ENCODE measurements at regions not wholly inside any gene's neighbourhood (a gene's known extent, or its start where the extent isn't known, plus 50 kb on each side); places are given as distances from the start of the nearest gene placed in this dataset.

DNA sequence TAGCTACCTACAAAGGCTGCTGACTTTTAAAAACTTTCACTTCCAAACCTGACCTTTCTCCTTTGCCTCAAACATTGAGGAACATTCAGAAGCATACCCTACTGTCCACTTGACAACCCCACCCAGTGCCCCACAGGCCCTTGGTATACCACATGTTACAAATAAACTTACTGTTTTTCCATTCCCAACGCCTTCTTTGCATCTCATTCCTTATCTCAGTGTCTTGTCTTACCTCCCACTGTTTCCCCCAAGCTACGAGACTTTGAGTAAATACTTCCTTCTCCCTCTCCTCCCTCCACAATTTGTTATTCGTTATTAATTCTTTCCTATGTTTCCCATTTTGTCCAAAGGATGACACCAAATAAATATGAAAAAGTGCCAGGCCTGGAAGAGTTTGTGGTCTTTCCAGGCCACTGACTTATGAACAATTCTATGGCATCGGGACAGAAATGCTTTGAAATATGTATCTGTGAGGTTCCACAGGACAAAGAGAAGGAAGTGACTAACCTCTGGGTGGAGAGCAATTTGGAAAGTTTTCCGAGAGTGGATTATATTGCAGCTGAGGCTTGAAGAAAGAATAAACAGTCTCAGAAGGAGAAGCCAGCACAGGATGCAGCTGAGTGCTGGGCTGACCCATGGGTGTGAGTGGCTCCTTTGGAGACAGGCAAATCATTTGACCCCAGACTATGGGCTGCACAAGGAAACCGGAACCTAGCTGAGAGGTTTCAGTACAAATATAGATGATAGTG lies 409.0 kb downstream of the LPIN1 start:
- Histone ChIP-seq H3K9me3 (ENCODE audit: control insufficient read depth, insufficient read depth, low read depth, low read length) (no peaks in the 10 kb centered on the region), H3K27me3 (ENCODE audit: control insufficient read depth, insufficient read depth, low read length) (no peaks in the 10 kb centered on the region), H3K4me1 (ENCODE audit: control insufficient read depth, insufficient read depth, low read length) (peaks cover 16% of the 10 kb centered on the region), H3K27ac (ENCODE audit: low read depth, low read length) (no peak overlapping the region), H3K4me3 (ENCODE audit: low read depth, low read length) (no peak overlapping the region), H3K9ac (ENCODE audit: low read length) (no peak overlapping the region), H3K36me3 (ENCODE audit: control insufficient read depth, insufficient read depth, low read length) (no peaks in the 10 kb centered on the region)

DNA sequence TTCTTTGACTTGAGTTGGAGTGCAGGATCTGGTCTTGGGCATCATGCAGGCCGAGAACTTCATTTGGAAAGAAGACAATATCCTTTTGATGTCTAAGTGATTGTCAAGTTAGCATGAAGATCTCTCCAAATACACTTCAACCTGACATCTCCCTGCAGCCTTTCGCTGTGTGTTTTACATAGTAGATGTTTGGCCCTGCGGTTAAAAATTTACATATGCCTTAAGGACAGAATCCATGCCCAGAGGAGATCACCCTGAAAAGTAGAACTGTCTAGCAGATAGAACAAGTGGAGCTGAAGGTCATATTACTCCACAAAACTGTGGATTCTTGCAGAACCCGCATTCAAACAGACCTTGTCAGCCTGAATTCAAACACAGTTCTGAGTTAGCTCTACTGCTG lies 409.9 kb downstream of the LPIN1 start:
- H3K4me1 ChIP-seq (ENCODE audit: control insufficient read depth, insufficient read depth, low read length): peaks cover 19% of the 10 kb centered on the region
- H3K9ac ChIP-seq (ENCODE audit: low read length): no peak overlapping the region
- H3K27ac ChIP-seq (ENCODE audit: low read depth, low read length): no peak overlapping the region
- H3K36me3 ChIP-seq (ENCODE audit: control insufficient read depth, insufficient read depth, low read length): no peaks in the 10 kb centered on the region
- H3K4me3 ChIP-seq (ENCODE audit: low read depth, low read length): no peak overlapping the region
- no peaks in the 10 kb centered on the region for H3K27me3 ChIP-seq (ENCODE audit: control insufficient read depth, insufficient read depth, low read length)
- H3K9me3 ChIP-seq (ENCODE audit: control insufficient read depth, insufficient read depth, low read depth, low read length): no peaks in the 10 kb centered on the region

GRCh38 chr2:12161085-12161484 lies 414.7 kb downstream of the LPIN1 start:
- Histone ChIP-seq H3K9ac (ENCODE audit: low read length) (no peak overlapping the region), H3K27me3 (ENCODE audit: control insufficient read depth, insufficient read depth, low read length) (no peaks in the 10 kb centered on the region), H3K27ac (ENCODE audit: low read depth, low read length) (no peak overlapping the region), H3K4me1 (ENCODE audit: control insufficient read depth, insufficient read depth, low read length) (peaks cover 7% of the 10 kb centered on the region), H3K9me3 (ENCODE audit: control insufficient read depth, insufficient read depth, low read depth, low read length) (no peaks in the 10 kb centered on the region), H3K4me3 (ENCODE audit: low read depth, low read length) (no peak overlapping the region), H3K36me3 (ENCODE audit: control insufficient read depth, insufficient read depth, low read length) (no peaks in the 10 kb centered on the region)

GRCh38 chr2:12162269-12163247 lies 416.1 kb downstream of the LPIN1 start:
- H3K4me3 ChIP-seq (ENCODE audit: low read depth, low read length): no peak overlapping the region
- peaks cover 2% of the 10 kb centered on the region; the same call in 1 of the 2 replicates for H3K4me1 ChIP-seq (ENCODE audit: control insufficient read depth, insufficient read depth, low read length)
- no peak overlapping the region for H3K27ac ChIP-seq (ENCODE audit: low read depth, low read length)
- H3K27me3 ChIP-seq (ENCODE audit: control insufficient read depth, insufficient read depth, low read length): no peaks in the 10 kb centered on the region
- H3K36me3 ChIP-seq (ENCODE audit: control insufficient read depth, insufficient read depth, low read length): no peaks in the 10 kb centered on the region
- no peaks in the 10 kb centered on the region for H3K9me3 ChIP-seq (ENCODE audit: control insufficient read depth, insufficient read depth, low read depth, low read length)
- H3K9ac ChIP-seq (ENCODE audit: low read length): no peak overlapping the region

DNA sequence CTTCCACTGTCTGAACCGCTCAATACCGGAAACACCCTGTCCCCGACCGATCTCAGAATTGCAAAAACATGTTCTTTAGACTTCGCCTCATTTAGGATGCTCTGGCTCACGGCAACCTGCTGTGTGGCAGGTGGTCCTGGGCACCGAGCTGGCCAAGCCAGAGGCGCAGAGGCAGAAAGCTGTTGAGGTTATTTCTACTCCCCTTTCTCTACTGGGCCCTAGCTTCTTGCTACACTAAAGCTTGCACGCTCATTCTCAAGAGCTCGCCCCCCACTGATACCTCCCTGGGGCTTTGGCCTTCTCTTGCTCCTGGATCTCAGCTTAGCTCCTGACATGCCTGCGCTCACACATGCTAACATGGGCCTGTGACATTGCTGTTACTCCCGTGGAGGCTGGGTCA lies 417.4 kb downstream of the LPIN1 start:
- Histone ChIP-seq H3K4me3 (ENCODE audit: low read depth, low read length) (no peak overlapping the region), H3K4me1 (ENCODE audit: control insufficient read depth, insufficient read depth, low read length) (peaks cover 2% of the 10 kb centered on the region; the same call in 1 of the 2 replicates), H3K9ac (ENCODE audit: low read length) (no peak overlapping the region), H3K9me3 (ENCODE audit: control insufficient read depth, insufficient read depth, low read depth, low read length) (no peaks in the 10 kb centered on the region), H3K27me3 (ENCODE audit: control insufficient read depth, insufficient read depth, low read length) (no peaks in the 10 kb centered on the region), H3K27ac (ENCODE audit: low read depth, low read length) (no peak overlapping the region), H3K36me3 (ENCODE audit: control insufficient read depth, insufficient read depth, low read length) (no peaks in the 10 kb centered on the region)

- Histone ChIP-seq H3K4me3 (ENCODE audit: low read depth, low read length) (no peak overlapping the region), H3K9ac (ENCODE audit: low read length) (no peak overlapping the region), H3K9me3 (ENCODE audit: control insufficient read depth, insufficient read depth, low read depth, low read length) (no peaks in the 10 kb centered on the region), H3K27me3 (ENCODE audit: control insufficient read depth, insufficient read depth, low read length) (no peaks in the 10 kb centered on the region), H3K36me3 (ENCODE audit: control insufficient read depth, insufficient read depth, low read length) (no peaks in the 10 kb centered on the region), H3K27ac (ENCODE audit: low read depth, low read length) (no peak overlapping the region), H3K4me1 (ENCODE audit: control insufficient read depth, insufficient read depth, low read length) (peaks cover 2% of the 10 kb centered on the region; the same call in 1 of the 2 replicates)
Observed at GRCh38 chr2:12164689-12165088, 418.3 kb downstream of the LPIN1 start.

GRCh38 chr2:12167525-12168317 lies 421.3 kb downstream of the LPIN1 start:
- Histone ChIP-seq H3K9me3 (ENCODE audit: control insufficient read depth, insufficient read depth, low read depth, low read length) (no peaks in the 10 kb centered on the region), H3K4me3 (ENCODE audit: low read depth, low read length) (no peak overlapping the region), H3K27ac (ENCODE audit: low read depth, low read length) (no peak overlapping the region), H3K36me3 (ENCODE audit: control insufficient read depth, insufficient read depth, low read length) (no peaks in the 10 kb centered on the region), H3K9ac (ENCODE audit: low read length) (no peak overlapping the region), H3K4me1 (ENCODE audit: control insufficient read depth, insufficient read depth, low read length) (no peaks in the 10 kb centered on the region; the same call in 1 of the 2 replicates), H3K27me3 (ENCODE audit: control insufficient read depth, insufficient read depth, low read length) (no peaks in the 10 kb centered on the region)

GRCh38 chr2:12168354-12168753 lies 421.9 kb downstream of the LPIN1 start:
- no peaks in the 10 kb centered on the region; the same call in 1 of the 2 replicates for H3K4me1 ChIP-seq (ENCODE audit: control insufficient read depth, insufficient read depth, low read length)
- no peaks in the 10 kb centered on the region for H3K36me3 ChIP-seq (ENCODE audit: control insufficient read depth, insufficient read depth, low read length)
- no peak overlapping the region for H3K27ac ChIP-seq (ENCODE audit: low read depth, low read length)
- no peaks in the 10 kb centered on the region for H3K27me3 ChIP-seq (ENCODE audit: control insufficient read depth, insufficient read depth, low read length)
- no peak overlapping the region for H3K4me3 ChIP-seq (ENCODE audit: low read depth, low read length)
- H3K9ac ChIP-seq (ENCODE audit: low read length): no peak overlapping the region
- H3K9me3 ChIP-seq (ENCODE audit: control insufficient read depth, insufficient read depth, low read depth, low read length): no peaks in the 10 kb centered on the region

DNA sequence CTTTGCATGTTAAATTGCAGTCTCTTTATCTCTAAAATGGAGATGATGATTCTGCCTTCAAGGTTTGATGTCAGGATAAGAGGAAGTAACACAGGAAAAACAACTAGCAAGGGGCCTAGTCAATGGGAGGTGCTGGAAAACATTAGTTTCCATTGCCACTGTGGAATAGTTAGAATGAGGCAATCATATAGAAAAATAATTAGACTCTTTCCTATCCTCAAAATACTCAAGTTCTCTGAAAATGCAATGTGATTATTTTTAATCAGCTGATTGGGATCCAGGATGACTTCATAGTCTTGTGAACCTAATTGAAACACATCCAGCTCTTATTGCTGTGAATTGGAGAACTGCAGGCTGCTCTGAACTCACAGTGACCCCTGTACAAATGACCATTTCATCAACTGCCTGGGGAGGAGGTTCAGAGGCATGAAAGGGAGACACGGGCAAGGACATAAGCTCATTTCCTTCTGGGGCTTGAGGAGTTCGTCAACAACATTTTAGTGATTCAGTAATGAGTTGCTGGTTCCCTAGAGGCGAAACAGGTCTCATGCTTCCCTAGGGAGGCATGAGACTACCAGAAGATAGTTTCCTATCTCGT lies 422.5 kb downstream of the LPIN1 start:
- Histone ChIP-seq H3K4me3 (ENCODE audit: low read depth, low read length) (no peak overlapping the region), H3K36me3 (ENCODE audit: control insufficient read depth, insufficient read depth, low read length) (no peaks in the 10 kb centered on the region), H3K27me3 (ENCODE audit: control insufficient read depth, insufficient read depth, low read length) (no peaks in the 10 kb centered on the region), H3K4me1 (ENCODE audit: control insufficient read depth, insufficient read depth, low read length) (no peaks in the 10 kb centered on the region; the same call in 1 of the 2 replicates), H3K27ac (ENCODE audit: low read depth, low read length) (no peak overlapping the region), H3K9me3 (ENCODE audit: control insufficient read depth, insufficient read depth, low read depth, low read length) (no peaks in the 10 kb centered on the region), H3K9ac (ENCODE audit: low read length) (no peak overlapping the region)

DNA sequence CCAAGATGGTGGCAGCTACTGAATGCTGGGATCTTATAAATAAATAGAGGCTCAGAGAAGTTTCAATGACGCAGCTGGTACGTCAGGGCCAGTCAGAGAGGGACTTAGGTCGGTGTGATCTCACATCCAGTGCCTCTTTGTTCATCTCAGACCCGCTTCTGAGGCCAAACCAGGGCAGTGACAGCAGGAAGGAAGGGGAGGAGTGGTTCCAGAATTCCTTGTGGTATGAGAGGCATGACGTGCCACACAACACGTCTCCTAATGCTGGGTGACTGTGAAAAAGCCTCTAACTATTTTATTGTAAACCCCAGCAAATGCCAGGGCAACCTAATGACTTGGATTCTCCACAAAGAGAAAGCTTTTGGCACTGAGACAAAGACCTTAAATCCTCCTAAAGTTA lies 423.3 kb downstream of the LPIN1 start:
- Histone ChIP-seq H3K4me3 (ENCODE audit: low read depth, low read length) (no peak overlapping the region), H3K4me1 (ENCODE audit: control insufficient read depth, insufficient read depth, low read length) (no peaks in the 10 kb centered on the region; the same call in 1 of the 2 replicates), H3K27me3 (ENCODE audit: control insufficient read depth, insufficient read depth, low read length) (no peaks in the 10 kb centered on the region), H3K9ac (ENCODE audit: low read length) (no peak overlapping the region), H3K36me3 (ENCODE audit: control insufficient read depth, insufficient read depth, low read length) (no peaks in the 10 kb centered on the region), H3K9me3 (ENCODE audit: control insufficient read depth, insufficient read depth, low read depth, low read length) (no peaks in the 10 kb centered on the region), H3K27ac (ENCODE audit: low read depth, low read length) (no peak overlapping the region)
